ENCODE measurements at regions not wholly inside any gene's neighbourhood (a gene's known extent, or its start where the extent isn't known, plus 50 kb on each side); places are given as distances from the start of the nearest gene placed in this dataset.

- no TSS peak for BruUV-seq (replicated peaks)
- H3K27me3 ChIP-seq (replicated peaks; ENCODE audit: insufficient read depth, low read depth, low read length, poor library complexity), result no peaks in the 10 kb centered on the region
- H3K27ac ChIP-seq (ENCODE audit: low read depth, low read length, poor library complexity, severe bottlenecking), result no peak overlapping the region
- H3K4me1 ChIP-seq (ENCODE audit: insufficient read depth, low read length, poor library complexity, severe bottlenecking), result no peaks in the 10 kb centered on the region
- ChIA-PET POLR2A (ENCODE audit: low non-redundant PET) (no interaction called here), CTCF (no interaction called here)
- H3K36me3 ChIP-seq (ENCODE audit: insufficient read depth, low read length, poor library complexity, severe bottlenecking), result no peaks in the 10 kb centered on the region
- H3K9me3 ChIP-seq (ENCODE audit: low read depth, low read length, poor library complexity, severe bottlenecking), result peaks cover 9% of the 10 kb centered on the region
- no peak overlapping the region for H3K4me3 ChIP-seq (ENCODE audit: low read depth, low read length, poor library complexity, severe bottlenecking)
- intact Hi-C loops (cut with micrococcal nuclease; ENCODE audit: unreplicated experiment), result no loop called here
- DNase-seq (ENCODE audit: low spot score), result peak; percentile 14
- TF ChIP-seq CTCF (conservative IDR thresholded peaks at IDR 0.05; ENCODE audit: low read depth, low read length) (peak; percentile 53), EZH2 (IDR thresholded peaks at IDR 0.05; ENCODE audit: borderline replicate concordance, low read depth, low read length, poor library complexity, severe bottlenecking) (no peak)
Measured at GRCh38 chr6:120056085-120056484, 706.5 kb upstream of the MAN1A1 start.

- DNase-seq (ENCODE audit: low spot score), result no peak
- Histone ChIP-seq H3K4me3 (ENCODE audit: low read depth, low read length, poor library complexity, severe bottlenecking) (no peak overlapping the region), H3K9me3 (ENCODE audit: low read depth, low read length, poor library complexity, severe bottlenecking) (peaks cover 9% of the 10 kb centered on the region), H3K36me3 (ENCODE audit: insufficient read depth, low read length, poor library complexity, severe bottlenecking) (no peaks in the 10 kb centered on the region), H3K4me1 (ENCODE audit: insufficient read depth, low read length, poor library complexity, severe bottlenecking) (no peaks in the 10 kb centered on the region), H3K27ac (ENCODE audit: low read depth, low read length, poor library complexity, severe bottlenecking) (no peak overlapping the region), H3K27me3 (replicated peaks; ENCODE audit: insufficient read depth, low read depth, low read length, poor library complexity) (no peaks in the 10 kb centered on the region)
- intact Hi-C loops (cut with micrococcal nuclease; ENCODE audit: unreplicated experiment), result no loop called here
- ChIA-PET CTCF (interaction anchor here (0.6 kb wide), 1 partner anchor 799 kb away, joined by 4 read pairs; no protein-coding TSS in a partner anchor), POLR2A (ENCODE audit: low non-redundant PET) (no interaction called here)
- no TSS peak for BruUV-seq (replicated peaks)
- no peak for TF ChIP-seq EZH2 (IDR thresholded peaks at IDR 0.05; ENCODE audit: borderline replicate concordance, low read depth, low read length, poor library complexity, severe bottlenecking)
- no peak for TF ChIP-seq CTCF (conservative IDR thresholded peaks at IDR 0.05; ENCODE audit: low read depth, low read length)
Measured at GRCh38 chr6:120055071-120055470, 705.5 kb upstream of the MAN1A1 start.

GRCh38 chr6:120039664-120040063, 690.1 kb upstream of the MAN1A1 start:
- CTCF ChIA-PET, result no interaction called here
- TF ChIP-seq CTCF (conservative IDR thresholded peaks at IDR 0.05; ENCODE audit: low read depth, low read length) (no peak), EZH2 (IDR thresholded peaks at IDR 0.05; ENCODE audit: borderline replicate concordance, low read depth, low read length, poor library complexity, severe bottlenecking) (no peak)
- Histone ChIP-seq H3K36me3 (ENCODE audit: insufficient read depth, low read length, poor library complexity, severe bottlenecking) (no peaks in the 10 kb centered on the region), H3K4me1 (ENCODE audit: insufficient read depth, low read length, poor library complexity, severe bottlenecking) (no peaks in the 10 kb centered on the region), H3K9me3 (ENCODE audit: low read depth, low read length, poor library complexity, severe bottlenecking) (no peaks in the 10 kb centered on the region), H3K27ac (ENCODE audit: low read depth, low read length, poor library complexity, severe bottlenecking) (no peak overlapping the region), H3K4me3 (ENCODE audit: low read depth, low read length, poor library complexity, severe bottlenecking) (no peak overlapping the region), H3K27me3 (replicated peaks; ENCODE audit: insufficient read depth, low read depth, low read length, poor library complexity) (no peaks in the 10 kb centered on the region)
- intact Hi-C loops (cut with micrococcal nuclease; ENCODE audit: unreplicated experiment), result no loop called here
- BruUV-seq (replicated peaks), result no TSS peak
- no peak for DNase-seq (ENCODE audit: low spot score)
- POLR2A ChIA-PET (ENCODE audit: low non-redundant PET), result no interaction called here
